ENCODE measurements at regions not wholly inside any gene's neighbourhood (a gene's known extent, or its start where the extent isn't known, plus 50 kb on each side); places are given as distances from the start of the nearest gene placed in this dataset.
"Not testable (repeated sequence)": the region's sequence is repeated elsewhere in the genome, so short reads cannot be mapped to it uniquely, and the experiment has no call there.

GRCh38 chr5:67730917-67731474 lies 484.6 kb upstream of the PIK3R1 start:
- Mint-ChIP-seq H3K27me3 (no peaks in the 10 kb centered on the region), H3K27ac (no peak overlapping the region), H3K36me3 (ENCODE audit: low read depth) (no peaks in the 10 kb centered on the region), H3K4me1 (ENCODE audit: low read depth) (no peaks in the 10 kb centered on the region), H3K9me3 (peaks cover 18% of the 10 kb centered on the region), H3K4me3 (no peak overlapping the region)
- intact Hi-C loops (cut with micrococcal nuclease), result no loop called here

DNA sequence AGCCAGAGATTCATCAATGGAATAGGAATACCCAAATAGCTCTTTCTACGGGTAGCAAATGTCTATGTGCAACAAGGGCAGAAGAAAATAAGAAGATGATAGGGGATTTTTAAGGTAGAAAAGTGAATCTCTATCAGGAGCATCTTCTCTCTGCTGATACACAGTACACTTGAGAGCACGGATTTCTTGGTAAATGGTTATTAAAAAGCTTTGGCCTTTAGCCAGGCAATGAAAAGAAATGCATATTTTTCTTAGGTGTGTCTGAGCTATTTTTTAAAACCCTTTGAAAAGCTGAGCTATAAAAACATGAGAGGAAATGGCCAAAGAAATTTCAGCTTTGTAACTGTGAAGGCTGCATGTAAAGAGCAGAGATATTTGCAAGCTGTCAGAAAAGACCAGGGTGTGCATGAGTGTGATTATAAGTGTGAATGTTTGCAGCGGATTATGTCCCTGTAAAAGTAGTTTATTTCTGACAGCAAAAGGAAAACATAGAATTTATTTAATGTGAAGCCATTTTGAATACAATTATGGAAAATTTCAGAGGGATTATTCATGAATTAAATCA lies 487.1 kb upstream of the PIK3R1 start:
- Mint-ChIP-seq H3K27me3 (no peaks in the 10 kb centered on the region), H3K4me3 (no peak overlapping the region), H3K36me3 (ENCODE audit: low read depth) (no peaks in the 10 kb centered on the region), H3K27ac (no peak overlapping the region), H3K9me3 (no peaks in the 10 kb centered on the region), H3K4me1 (ENCODE audit: low read depth) (no peaks in the 10 kb centered on the region)
- intact Hi-C loops (cut with micrococcal nuclease), result no loop called here

DNA sequence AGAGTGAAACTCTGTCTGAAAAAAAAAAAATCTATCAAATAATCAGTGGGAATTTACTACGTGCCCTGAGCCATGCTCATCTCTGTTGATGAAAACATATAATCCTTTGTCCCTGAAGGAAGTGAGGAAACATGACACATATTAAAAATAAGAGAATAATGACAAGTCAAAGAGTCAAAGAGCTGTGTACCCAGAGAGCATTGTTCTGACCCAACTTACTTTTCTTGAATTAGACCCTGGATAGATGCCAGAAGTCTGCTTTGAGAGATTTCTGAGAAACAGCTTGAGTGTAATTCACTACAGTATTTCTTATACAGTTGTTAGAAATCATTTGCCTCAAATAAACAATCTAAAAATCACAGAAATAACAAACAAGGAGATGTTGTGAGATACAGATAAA lies 490.0 kb upstream of the PIK3R1 start:
- no peak overlapping the region for H3K27ac Mint-ChIP-seq
- H3K36me3 Mint-ChIP-seq (ENCODE audit: low read depth), result no peaks in the 10 kb centered on the region
- intact Hi-C loops (cut with micrococcal nuclease), result no loop called here
- H3K9me3 Mint-ChIP-seq, result peaks cover 3% of the 10 kb centered on the region
- no peaks in the 10 kb centered on the region for H3K4me1 Mint-ChIP-seq (ENCODE audit: low read depth)
- no peaks in the 10 kb centered on the region for H3K27me3 Mint-ChIP-seq
- H3K4me3 Mint-ChIP-seq, result no peak overlapping the region

GRCh38 chr5:67724412-67725135 lies 491.0 kb upstream of the PIK3R1 start:
- H3K4me1 Mint-ChIP-seq (ENCODE audit: low read depth), result no peaks in the 10 kb centered on the region
- no peaks in the 10 kb centered on the region for H3K36me3 Mint-ChIP-seq (ENCODE audit: low read depth)
- H3K9me3 Mint-ChIP-seq, result peaks cover 8% of the 10 kb centered on the region
- no peaks in the 10 kb centered on the region for H3K27me3 Mint-ChIP-seq
- H3K27ac Mint-ChIP-seq, result no peak overlapping the region
- no peak overlapping the region for H3K4me3 Mint-ChIP-seq
- intact Hi-C loops (cut with micrococcal nuclease), result no loop called here

DNA sequence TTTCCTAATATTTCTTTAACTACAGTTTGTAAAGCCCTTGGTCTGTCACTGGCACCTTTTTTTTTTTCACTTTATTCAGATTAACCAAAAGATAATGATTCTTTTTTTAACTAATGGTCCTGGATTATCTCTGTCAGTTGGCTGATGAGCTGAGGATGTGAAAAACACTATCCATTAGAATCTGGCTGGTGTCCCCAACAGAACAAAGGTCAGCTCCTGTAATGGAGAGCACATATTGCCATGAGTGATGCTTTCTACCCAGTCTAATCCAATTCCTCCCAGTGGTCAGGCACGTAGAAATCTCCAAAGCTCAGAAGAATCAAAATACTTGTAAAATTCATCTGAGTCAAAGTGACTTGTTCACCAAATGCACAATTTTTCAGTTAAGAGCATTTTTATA lies 491.7 kb upstream of the PIK3R1 start:
- no peaks in the 10 kb centered on the region for H3K4me1 Mint-ChIP-seq (ENCODE audit: low read depth)
- H3K9me3 Mint-ChIP-seq, result peaks cover 8% of the 10 kb centered on the region
- no peak overlapping the region for H3K4me3 Mint-ChIP-seq
- H3K36me3 Mint-ChIP-seq (ENCODE audit: low read depth), result no peaks in the 10 kb centered on the region
- no peak overlapping the region for H3K27ac Mint-ChIP-seq
- H3K27me3 Mint-ChIP-seq, result no peaks in the 10 kb centered on the region
- intact Hi-C loops (cut with micrococcal nuclease), result no loop called here

DNA sequence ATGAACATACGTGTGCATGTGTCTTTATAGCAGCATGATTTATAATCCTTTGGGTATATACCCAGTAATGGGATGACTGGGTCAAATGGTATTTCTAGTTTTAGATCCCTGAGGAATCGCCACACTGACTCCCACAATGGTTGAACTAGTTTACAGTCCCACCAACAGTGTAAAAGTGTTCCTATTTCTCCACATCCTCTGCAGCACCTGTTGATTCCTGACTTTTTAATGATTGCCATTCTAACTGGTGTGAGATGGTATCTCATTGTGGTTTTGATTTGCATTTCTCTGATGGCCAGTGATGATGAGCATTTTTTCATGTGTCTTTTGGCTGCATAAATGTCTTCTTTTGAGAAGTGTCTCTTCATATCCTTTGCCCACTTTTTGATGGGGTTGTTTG lies 493.0 kb upstream of the PIK3R1 start:
- H3K4me3 Mint-ChIP-seq; H3K27me3 Mint-ChIP-seq; H3K9me3 Mint-ChIP-seq; H3K27ac Mint-ChIP-seq; H3K4me1 Mint-ChIP-seq (ENCODE audit: low read depth); H3K36me3 Mint-ChIP-seq (ENCODE audit: low read depth); intact Hi-C loops (cut with micrococcal nuclease): not testable (repeated sequence)

DNA sequence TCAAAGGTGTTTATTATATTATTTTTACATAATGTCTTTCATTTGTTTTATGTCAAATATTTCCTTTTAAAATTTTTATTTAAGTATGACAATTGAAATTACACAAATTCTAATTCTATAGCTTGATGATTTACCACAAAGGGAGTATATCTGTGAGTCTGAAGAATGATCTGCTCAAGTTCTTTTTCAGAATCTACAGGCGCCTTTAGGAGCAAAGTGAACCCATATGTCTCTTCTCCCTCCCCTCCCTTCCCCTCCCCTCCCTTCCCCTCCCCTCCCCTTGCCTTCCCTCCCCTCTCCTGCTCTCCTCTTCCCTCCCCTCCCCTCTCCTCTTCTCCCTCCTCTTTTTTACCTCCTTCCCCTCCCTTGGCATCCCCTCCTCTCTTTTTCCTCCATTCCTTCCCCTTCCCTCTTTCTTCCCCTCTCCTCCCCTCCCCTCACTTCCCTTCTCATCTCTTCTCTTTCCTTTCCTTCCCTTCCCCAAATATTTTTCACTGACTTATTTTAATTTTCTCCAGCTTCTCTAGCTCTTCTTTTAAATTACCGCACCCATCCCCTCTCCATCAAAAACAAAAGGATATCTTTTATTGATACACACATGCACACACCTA lies 495.3 kb upstream of the PIK3R1 start:
- Mint-ChIP-seq H3K4me1 (ENCODE audit: low read depth) (no peaks in the 10 kb centered on the region), H3K27me3 (no peaks in the 10 kb centered on the region), H3K36me3 (ENCODE audit: low read depth) (no peaks in the 10 kb centered on the region), H3K4me3 (no peak overlapping the region), H3K9me3 (peaks cover 8% of the 10 kb centered on the region), H3K27ac (no peak overlapping the region)
- intact Hi-C loops (cut with micrococcal nuclease), result no loop called here

GRCh38 chr5:67702008-67702407 lies 505.4 kb upstream of the CD180 start:
- Mint-ChIP-seq H3K9me3 (peaks cover 43% of the 10 kb centered on the region), H3K36me3 (ENCODE audit: low read depth) (no peaks in the 10 kb centered on the region), H3K27ac (no peak overlapping the region), H3K4me1 (ENCODE audit: low read depth) (no peaks in the 10 kb centered on the region), H3K27me3 (no peaks in the 10 kb centered on the region), H3K4me3 (no peak overlapping the region)
- intact Hi-C loops (cut with micrococcal nuclease), result no loop called here

DNA sequence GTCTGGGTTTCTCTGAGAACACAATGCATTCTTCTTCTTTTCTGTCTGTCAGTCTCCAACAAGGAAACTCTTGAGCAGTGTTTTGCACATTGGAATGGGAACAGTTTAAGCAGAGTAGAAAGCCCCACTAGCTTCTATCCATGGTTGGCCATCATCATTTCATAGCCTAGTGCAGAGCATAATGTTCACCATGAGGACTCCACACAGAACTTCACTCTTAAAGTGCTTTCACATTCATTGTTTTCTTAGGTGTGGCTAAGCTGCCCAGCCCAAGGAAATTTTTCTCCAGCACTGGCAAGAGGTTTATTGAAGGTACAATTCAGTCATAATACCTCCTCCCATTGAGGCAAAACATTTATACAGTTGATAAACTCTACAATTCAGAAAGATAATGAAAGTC lies 503.0 kb upstream of the CD180 start:
- Mint-ChIP-seq H3K9me3 (peaks cover 30% of the 10 kb centered on the region), H3K4me3 (no peak overlapping the region), H3K27ac (no peak overlapping the region), H3K4me1 (ENCODE audit: low read depth) (no peaks in the 10 kb centered on the region), H3K27me3 (no peaks in the 10 kb centered on the region), H3K36me3 (ENCODE audit: low read depth) (no peaks in the 10 kb centered on the region)
- intact Hi-C loops (cut with micrococcal nuclease), result no loop called here

DNA sequence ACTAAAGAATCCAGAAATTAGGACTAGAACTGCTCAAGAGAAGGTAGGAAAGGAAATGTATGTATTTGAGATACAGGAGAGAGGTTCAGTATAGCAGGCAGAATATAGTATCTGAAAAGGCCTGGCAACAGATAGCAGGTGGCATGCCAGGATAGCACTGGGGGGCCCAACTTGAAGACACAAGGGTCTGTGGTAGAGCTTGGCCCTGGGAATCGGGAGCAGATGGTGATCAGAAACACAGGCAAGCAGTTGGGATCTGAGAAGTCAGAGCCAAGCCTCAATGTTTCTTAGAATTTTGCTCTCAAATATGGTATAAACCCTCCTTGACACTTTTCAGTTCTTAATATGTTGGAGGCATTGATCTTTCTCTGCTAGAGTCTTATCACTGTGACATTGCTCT lies 499.8 kb upstream of the CD180 start:
- H3K4me1 Mint-ChIP-seq (ENCODE audit: low read depth), result no peaks in the 10 kb centered on the region

DNA sequence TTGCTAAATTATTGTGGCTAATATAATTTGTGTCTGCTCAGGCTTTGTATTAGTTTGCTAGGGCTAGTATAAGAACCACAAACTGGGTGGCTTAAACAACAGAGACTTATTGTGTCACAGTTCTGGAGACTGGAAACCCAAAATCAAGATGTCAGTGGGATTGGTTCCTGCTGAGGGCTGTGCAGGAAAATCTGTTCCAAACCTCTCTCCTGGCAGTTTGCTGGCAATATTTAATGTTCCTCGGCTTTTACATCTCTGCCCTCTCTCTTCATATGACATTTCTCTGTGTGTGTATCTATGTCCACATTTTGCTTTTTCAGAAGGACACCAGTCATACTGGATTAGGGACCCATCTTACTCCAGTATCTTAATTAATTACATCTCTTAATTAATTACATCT lies 498.8 kb upstream of the CD180 start:
- intact Hi-C loops (cut with micrococcal nuclease), result no loop called here
- no peaks in the 10 kb centered on the region for H3K4me1 Mint-ChIP-seq (ENCODE audit: low read depth)
- H3K27ac Mint-ChIP-seq, result no peak overlapping the region
- no peaks in the 10 kb centered on the region for H3K27me3 Mint-ChIP-seq
- no peaks in the 10 kb centered on the region for H3K36me3 Mint-ChIP-seq (ENCODE audit: low read depth)
- H3K4me3 Mint-ChIP-seq, result no peak overlapping the region
- H3K9me3 Mint-ChIP-seq, result no peaks in the 10 kb centered on the region

More for the DNA sequence above, 499.8 kb upstream of the CD180 start:
- H3K27ac Mint-ChIP-seq, result no peak overlapping the region
- H3K9me3 Mint-ChIP-seq, result no peaks in the 10 kb centered on the region
- intact Hi-C loops (cut with micrococcal nuclease), result no loop called here
- H3K27me3 Mint-ChIP-seq, result no peaks in the 10 kb centered on the region
- H3K4me3 Mint-ChIP-seq, result no peak overlapping the region
- H3K36me3 Mint-ChIP-seq (ENCODE audit: low read depth), result no peaks in the 10 kb centered on the region

DNA sequence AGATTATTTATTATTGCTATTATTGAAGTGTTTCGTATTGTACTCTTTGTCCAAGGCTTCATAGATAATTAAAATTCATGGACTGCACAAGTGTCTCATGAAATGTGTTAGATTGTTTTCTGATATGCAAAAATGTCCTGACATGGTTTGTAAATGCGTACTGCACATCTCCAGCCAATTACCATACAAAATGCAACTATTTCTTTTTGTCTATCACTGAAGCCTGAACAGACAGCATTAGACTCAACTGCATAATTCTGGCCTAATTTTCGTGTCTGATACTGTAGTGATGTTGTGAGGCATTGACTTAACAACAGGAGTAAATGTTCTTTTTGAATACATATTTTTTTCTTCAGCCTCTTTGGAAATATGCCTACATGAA lies 498.2 kb upstream of the CD180 start:
- no peaks in the 10 kb centered on the region for H3K36me3 Mint-ChIP-seq (ENCODE audit: low read depth)
- H3K27me3 Mint-ChIP-seq, result no peaks in the 10 kb centered on the region
- intact Hi-C loops (cut with micrococcal nuclease), result no loop called here
- no peaks in the 10 kb centered on the region for H3K4me1 Mint-ChIP-seq (ENCODE audit: low read depth)
- H3K4me3 Mint-ChIP-seq, result no peak overlapping the region
- H3K27ac Mint-ChIP-seq, result no peak overlapping the region
- no peaks in the 10 kb centered on the region for H3K9me3 Mint-ChIP-seq

GRCh38 chr5:67693956-67694809 lies 497.6 kb upstream of the CD180 start:
- intact Hi-C loops (cut with micrococcal nuclease), result no loop called here
- Mint-ChIP-seq H3K4me1 (ENCODE audit: low read depth) (no peaks in the 10 kb centered on the region), H3K9me3 (no peaks in the 10 kb centered on the region), H3K27me3 (no peaks in the 10 kb centered on the region), H3K36me3 (ENCODE audit: low read depth) (no peaks in the 10 kb centered on the region), H3K27ac (no peak overlapping the region), H3K4me3 (no peak overlapping the region)

DNA sequence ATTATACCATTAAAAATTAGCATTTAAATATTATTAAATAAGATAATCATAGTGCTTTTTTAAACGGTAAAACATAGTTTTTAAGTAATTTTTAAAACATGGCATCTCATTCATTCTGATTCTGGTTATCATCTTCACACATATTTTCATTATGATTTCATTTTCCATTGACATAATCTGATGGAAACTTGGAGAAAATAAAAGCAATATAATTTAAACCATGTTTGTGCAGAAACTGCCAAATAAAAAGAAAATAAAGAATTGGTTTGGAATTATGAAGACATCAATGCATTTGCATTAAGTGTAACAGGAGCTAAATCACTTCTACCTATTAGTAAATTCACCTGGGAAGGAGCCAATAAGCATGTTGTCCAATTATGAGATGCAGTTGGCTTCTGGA lies 490.1 kb upstream of the CD180 start:
- no peak overlapping the region for H3K4me3 Mint-ChIP-seq
- H3K27ac Mint-ChIP-seq, result no peak overlapping the region
- no peaks in the 10 kb centered on the region for H3K4me1 Mint-ChIP-seq (ENCODE audit: low read depth)
- no peaks in the 10 kb centered on the region for H3K36me3 Mint-ChIP-seq (ENCODE audit: low read depth)
- intact Hi-C loops (cut with micrococcal nuclease), result no loop called here
- H3K27me3 Mint-ChIP-seq, result no peaks in the 10 kb centered on the region
- peaks cover 30% of the 10 kb centered on the region for H3K9me3 Mint-ChIP-seq
